Neuron (in vitro differentiated cells): ENCODE measurements at regions not wholly inside any gene's neighbourhood (a gene's known extent, or its start where the extent isn't known, plus 50 kb on each side); places are given as distances from the start of the nearest gene placed in this dataset.

Experiments
- H2AFZ ChIP-seq: one replicate; pipeline ENCODE4 v1.6.1; 2013; ENCODE audit warnings: low read depth, mild to moderate bottlenecking, inconsistent platforms, low read length, moderate library complexity
- H3K27me3 ChIP-seq: one replicate; pipeline ENCODE4 v1.6.1; 2013; ENCODE audit warnings: low read length; ENCODE audit not compliant: insufficient read depth
- H3K36me3 ChIP-seq: one replicate; pipeline ENCODE4 v1.6.1; 2013; ENCODE audit warnings: low read length; ENCODE audit not compliant: insufficient read depth
- H3K4me1 ChIP-seq: one replicate; pipeline ENCODE4 v1.6.1; 2013; ENCODE audit warnings: low read length; ENCODE audit not compliant: insufficient read depth
- H3K4me3 ChIP-seq: 2 replicates; pipeline ENCODE4 v1.5.1; 2013; ENCODE audit warnings: mild to moderate bottlenecking, low read length, moderate library complexity
- H3K9me3 ChIP-seq: one replicate; pipeline ENCODE4 v1.6.1; 2013; ENCODE audit warnings: low read length

GRCh38 chr6:158870649-158870957 is 51.4 kb upstream of the EZR start:
- Histone ChIP-seq H3K9me3 (peaks cover 2% of the 10 kb centered on the region), H3K4me1 (no peaks in the 10 kb centered on the region), H3K27me3 (no peaks in the 10 kb centered on the region), H3K36me3 (no peaks in the 10 kb centered on the region), H3K4me3 (no peak overlapping the region), H2AFZ (no peak overlapping the region)

- H3K4me3 ChIP-seq = no peak overlapping the region
- no peaks in the 10 kb centered on the region for H3K4me1 ChIP-seq
- H3K27me3 ChIP-seq = no peaks in the 10 kb centered on the region
- peaks cover 2% of the 10 kb centered on the region for H3K9me3 ChIP-seq
- no peak overlapping the region for H2AFZ ChIP-seq
- H3K36me3 ChIP-seq = no peaks in the 10 kb centered on the region
These were observed 50.9 kb upstream of the EZR start for GRCh38 chr6:158869826-158870648.

GRCh38 chr6:158868890-158869825 is 50.0 kb upstream of the EZR start:
- peaks cover 4% of the 10 kb centered on the region for H3K27me3 ChIP-seq
- H3K4me1 ChIP-seq = no peaks in the 10 kb centered on the region
- no peaks in the 10 kb centered on the region for H3K36me3 ChIP-seq
- no peak overlapping the region for H2AFZ ChIP-seq
- no peak overlapping the region for H3K4me3 ChIP-seq
- peaks cover 2% of the 10 kb centered on the region for H3K9me3 ChIP-seq
